ENCODE measurements at regions not wholly inside any gene's neighbourhood (a gene's known extent, or its start where the extent isn't known, plus 50 kb on each side); places are given as distances from the start of the nearest gene placed in this dataset.
"Not testable (repeated sequence)": the region's sequence is repeated elsewhere in the genome, so short reads cannot be mapped to it uniquely, and the experiment has no call there.

GRCh38 chr6:141394125-141394536 lies 738.6 kb upstream of the GJE1 start:
- DNase-seq: no peak

GRCh38 chr6:141393405-141394124 lies 739.2 kb upstream of the GJE1 start:
- no peak for DNase-seq

GRCh38 chr6:141391135-141391534 lies 741.6 kb upstream of the GJE1 start:
- DNase-seq: not testable (repeated sequence)

GRCh38 chr6:141388666-141389065 lies 744.1 kb upstream of the GJE1 start:
- DNase-seq: no peak

- DNase-seq: no peak
Measured at GRCh38 chr6:141370438-141370837, 762.3 kb upstream of the GJE1 start.

GRCh38 chr6:141366796-141367195 lies 765.9 kb upstream of the GJE1 start:
- DNase-seq: not testable (repeated sequence)

- no peak for DNase-seq
Measured at GRCh38 chr6:141364694-141365093, 768.0 kb upstream of the GJE1 start.

GRCh38 chr6:141364232-141364631 lies 768.5 kb upstream of the GJE1 start:
- no peak for DNase-seq

- DNase-seq: no peak
Measured at GRCh38 chr6:141361559-141361958, 771.2 kb upstream of the GJE1 start.

GRCh38 chr6:141359953-141360352 lies 772.8 kb upstream of the GJE1 start:
- no peak for DNase-seq

- no peak for DNase-seq
Measured at GRCh38 chr6:141354191-141354955, 778.4 kb upstream of the GJE1 start.

GRCh38 chr6:141351721-141352120 lies 781.0 kb upstream of the GJE1 start:
- DNase-seq: no peak

GRCh38 chr6:141349710-141350109 lies 783.0 kb upstream of the GJE1 start:
- DNase-seq: no peak

- DNase-seq: no peak
Measured at GRCh38 chr6:141347906-141348492, 784.7 kb upstream of the GJE1 start.

GRCh38 chr6:141347086-141347485 lies 785.6 kb upstream of the GJE1 start:
- DNase-seq: no peak

- DNase-seq: no peak
Measured at GRCh38 chr6:141346535-141346934, 786.2 kb upstream of the GJE1 start.

GRCh38 chr6:141337191-141337590 lies 795.5 kb upstream of the GJE1 start:
- no peak for DNase-seq

- DNase-seq: no peak
Measured at GRCh38 chr6:141335477-141336273, 797.0 kb upstream of the GJE1 start.

GRCh38 chr6:141326925-141327324 lies 805.8 kb upstream of the GJE1 start:
- DNase-seq: no peak

GRCh38 chr6:141326426-141326825 lies 806.3 kb upstream of the GJE1 start:
- DNase-seq: no peak

GRCh38 chr6:141321493-141322347 lies 811.0 kb upstream of the GJE1 start:
- DNase-seq: no peak
